ENCODE measurements at regions not wholly inside any gene's neighbourhood (a gene's known extent, or its start where the extent isn't known, plus 50 kb on each side); places are given as distances from the start of the nearest gene placed in this dataset.

DNA sequence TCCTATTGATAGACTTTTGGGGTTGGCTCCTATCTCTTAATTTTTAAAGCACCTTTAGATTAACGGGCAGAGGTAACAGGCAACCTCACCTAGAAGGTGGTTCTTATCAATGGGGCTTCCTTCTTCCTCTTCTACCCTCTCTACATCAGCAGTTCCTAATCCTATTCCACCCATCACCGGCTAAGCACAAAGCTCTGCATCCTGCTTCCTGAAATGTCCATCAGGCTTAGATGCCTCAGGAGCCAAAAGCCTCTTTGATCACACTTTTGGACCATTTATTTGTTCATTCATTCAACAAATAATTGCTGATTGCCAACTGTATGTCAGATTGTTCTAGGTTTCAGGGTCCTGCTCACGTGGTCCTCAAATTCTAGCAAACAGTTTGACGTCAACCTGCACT is 586.0 kb downstream of the TOX3 start:
- TF ChIP-seq TCF12 (IDR thresholded peaks at IDR 0.05): no peak
- TF ChIP-seq TCF12 (CRISPR knock-in tag; IDR thresholded peaks at IDR 0.05): no peak
- TF ChIP-seq FOSL2 (CRISPR knock-in tag; IDR thresholded peaks at IDR 0.05): no peak
- TF ChIP-seq, protein P1, sequence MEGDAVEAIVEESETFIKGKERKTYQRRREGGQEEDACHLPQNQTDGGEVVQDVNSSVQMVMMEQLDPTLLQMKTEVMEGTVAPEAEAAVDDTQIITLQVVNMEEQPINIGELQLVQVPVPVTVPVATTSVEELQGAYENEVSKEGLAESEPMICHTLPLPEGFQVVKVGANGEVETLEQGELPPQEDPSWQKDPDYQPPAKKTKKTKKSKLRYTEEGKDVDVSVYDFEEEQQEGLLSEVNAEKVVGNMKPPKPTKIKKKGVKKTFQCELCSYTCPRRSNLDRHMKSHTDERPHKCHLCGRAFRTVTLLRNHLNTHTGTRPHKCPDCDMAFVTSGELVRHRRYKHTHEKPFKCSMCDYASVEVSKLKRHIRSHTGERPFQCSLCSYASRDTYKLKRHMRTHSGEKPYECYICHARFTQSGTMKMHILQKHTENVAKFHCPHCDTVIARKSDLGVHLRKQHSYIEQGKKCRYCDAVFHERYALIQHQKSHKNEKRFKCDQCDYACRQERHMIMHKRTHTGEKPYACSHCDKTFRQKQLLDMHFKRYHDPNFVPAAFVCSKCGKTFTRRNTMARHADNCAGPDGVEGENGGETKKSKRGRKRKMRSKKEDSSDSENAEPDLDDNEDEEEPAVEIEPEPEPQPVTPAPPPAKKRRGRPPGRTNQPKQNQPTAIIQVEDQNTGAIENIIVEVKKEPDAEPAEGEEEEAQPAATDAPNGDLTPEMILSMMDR (CRISPR knock-in tag; IDR thresholded peaks at IDR 0.05): no peak
- TF ChIP-seq POLR2AphosphoS5 (IDR thresholded peaks at IDR 0.05; ENCODE audit: low read depth, low read length): no peak
